GM19372 (cell line): ENCODE measurements at regions not wholly inside any gene's neighbourhood (a gene's known extent, or its start where the extent isn't known, plus 50 kb on each side); places are given as distances from the start of the nearest gene placed in this dataset.
"Not testable (repeated sequence)": the region's sequence is repeated elsewhere in the genome, so short reads cannot be mapped to it uniquely, and the experiment has no call there.

Source experiments
- ATAC-seq: cut with Tn5 transposase; IDR thresholded peaks from one replicate; pipeline ENCODE4 v1.9.1; 2021; ENCODE audit warnings: mild to moderate bottlenecking, low read depth, moderate library complexity; ENCODE audit not compliant: unreplicated experiment

GRCh38 chr5:166719991-166720390, 1571.5 kb upstream of the WWC1 start:
- ATAC-seq, result no peak

- no peak for ATAC-seq
These were observed 1568.5 kb upstream of the WWC1 start for GRCh38 chr5:166722939-166723338.

GRCh38 chr5:166724284-166724683, 1567.2 kb upstream of the WWC1 start:
- no peak for ATAC-seq

- ATAC-seq, result no peak
These were observed 1565.9 kb upstream of the WWC1 start for GRCh38 chr5:166725593-166725992.

GRCh38 chr5:166726406-166726805, 1565.0 kb upstream of the WWC1 start:
- ATAC-seq, result no peak

- ATAC-seq, result not testable (repeated sequence)
These were observed 1548.5 kb upstream of the WWC1 start for GRCh38 chr5:166742951-166743350.

- ATAC-seq, result no peak
These were observed 1544.9 kb upstream of the WWC1 start for GRCh38 chr5:166746506-166746905.

- no peak for ATAC-seq
These were observed 1541.1 kb upstream of the WWC1 start for GRCh38 chr5:166750376-166750775.

GRCh38 chr5:166758151-166758550, 1533.3 kb upstream of the WWC1 start:
- no peak for ATAC-seq

- no peak for ATAC-seq
These were observed 1523.6 kb upstream of the WWC1 start for GRCh38 chr5:166767858-166768257.

GRCh38 chr5:166768536-166768935, 1522.9 kb upstream of the WWC1 start:
- ATAC-seq, result no peak

- ATAC-seq, result no peak
These were observed 1518.7 kb upstream of the WWC1 start for GRCh38 chr5:166772770-166773169.

GRCh38 chr5:166781737-166782136, 1509.7 kb upstream of the WWC1 start:
- ATAC-seq, result no peak

GRCh38 chr5:166784545-166785078, 1506.8 kb upstream of the WWC1 start:
- no peak for ATAC-seq

- ATAC-seq, result no peak
These were observed 1505.3 kb upstream of the WWC1 start for GRCh38 chr5:166786178-166786577.

GRCh38 chr5:166786889-166787288, 1504.6 kb upstream of the WWC1 start:
- no peak for ATAC-seq

GRCh38 chr5:166788050-166788449, 1503.4 kb upstream of the WWC1 start:
- no peak for ATAC-seq

- no peak for ATAC-seq
These were observed 1495.7 kb upstream of the WWC1 start for GRCh38 chr5:166795756-166796155.

- ATAC-seq, result no peak
These were observed 1488.4 kb upstream of the WWC1 start for GRCh38 chr5:166803058-166803457.

GRCh38 chr5:166804223-166804622, 1487.2 kb upstream of the WWC1 start:
- not testable (repeated sequence) for ATAC-seq

- ATAC-seq, result not testable (repeated sequence)
These were observed 1486.8 kb upstream of the WWC1 start for GRCh38 chr5:166804693-166805092.

GRCh38 chr5:166810093-166810658, 1481.3 kb upstream of the WWC1 start:
- ATAC-seq, result not testable (repeated sequence)

- no peak for ATAC-seq
These were observed 1480.7 kb upstream of the WWC1 start for GRCh38 chr5:166810721-166811120.
